Gastrocnemius medialis (tissue), 4 donors: ENCODE measurements at regions not wholly inside any gene's neighbourhood (a gene's known extent, or its start where the extent isn't known, plus 50 kb on each side); places are given as distances from the start of the nearest gene placed in this dataset.

Experiments
- ATAC-seq, 2 donors: fragments of 150-250 bp; one replicate each; pipeline ENCODE4 v1.9.1; 2016
- DNase-seq, 2 donors: peaks; one replicate each; pipeline ENCODE4 v3.0.0-alpha.2; 2019
- H3K27ac ChIP-seq, 4 donors: fragments of 200-600 bp; sonication (generic); 1 replicate in 1 of 4; 2 replicates in 3 of 4; pipeline ENCODE4 v1.5.1; 2016 to 2018; ENCODE audit warnings: mild to moderate bottlenecking in 2 of 4, moderate library complexity in 1 of 4
- H3K27me3 ChIP-seq, 3 donors: fragments of 200-600 bp; sonication (generic) in 2 of 3; 1 replicate in 1 of 3; 2 replicates in 2 of 3; pipeline versions ENCODE4 v1.5.1 to v1.6.0; 2016 to 2019; ENCODE audit warnings: mild to moderate bottlenecking in 1 of 3, moderate library complexity in 1 of 3
- H3K36me3 ChIP-seq, 2 donors: fragments of 200-600 bp; sonication (generic) in 1 of 2; one replicate each; pipeline ENCODE4 v1.5.1; 2017 to 2018
- H3K4me1 ChIP-seq, 2 donors: fragments of 200-600 bp; sonication (generic) in 1 of 2; one replicate each; pipeline ENCODE4 v1.5.1; 2016 to 2017; ENCODE audit warnings: mild to moderate bottlenecking in 2 of 2
- H3K4me3 ChIP-seq, 4 donors: fragments of 200-600 bp; sonication (generic) in 3 of 4; 1 replicate in 1 of 4; 2 replicates in 3 of 4; pipeline ENCODE4 v1.5.1; 2016 to 2019; ENCODE audit warnings: mild to moderate bottlenecking in 2 of 4
- H3K9me3 ChIP-seq, 3 donors: fragments of 200-600 bp; sonication (generic) in 2 of 3; 1 replicate in 1 of 3; 2 replicates in 2 of 3; pipeline ENCODE4 v1.5.1; 2016 to 2019
- POLR2A ChIP-seq, 2 donors: fragments of 450-650 bp; IDR thresholded peaks; one replicate each; pipeline ENCODE4 v1.6.1; 2017; ENCODE audit warnings: antibody characterized with exemption in 2 of 2, mild to moderate bottlenecking in 2 of 2, moderate library complexity in 2 of 2
- in situ Hi-C, 4 donors: fragments of 200-750 bp; cut with MboI; loops; one replicate each; pipeline versions ENCODE4 v1.15.0 to v1.8.0; 2017; ENCODE audit warnings: low sequenced_read_pairs in 4 of 4
- intact Hi-C: fragments of 100-400 bp; cut with DNase I; formaldehyde crosslinking; loops from one replicate; pipeline ENCODE4 v1.15.1; 2023; ENCODE audit warnings: low total_unique reads
- TF ChIP-seq, protein P1 (sequence below), 5 experiments: fragments of 450-650 bp in 3 of 5; fragments of 200-600 bp in 2 of 5; sonication (generic) in 2 of 5; IDR thresholded peaks in 4 of 5; conservative IDR thresholded peaks in 1 of 5; 1 replicate in 4 of 5; 2 replicates in 1 of 5; pipeline ENCODE4 v1.5.1; 2016 to 2019; ENCODE audit warnings: antibody characterized with exemption in 5 of 5, mild to moderate bottlenecking in 3 of 5, moderate library complexity in 3 of 5

DNA sequence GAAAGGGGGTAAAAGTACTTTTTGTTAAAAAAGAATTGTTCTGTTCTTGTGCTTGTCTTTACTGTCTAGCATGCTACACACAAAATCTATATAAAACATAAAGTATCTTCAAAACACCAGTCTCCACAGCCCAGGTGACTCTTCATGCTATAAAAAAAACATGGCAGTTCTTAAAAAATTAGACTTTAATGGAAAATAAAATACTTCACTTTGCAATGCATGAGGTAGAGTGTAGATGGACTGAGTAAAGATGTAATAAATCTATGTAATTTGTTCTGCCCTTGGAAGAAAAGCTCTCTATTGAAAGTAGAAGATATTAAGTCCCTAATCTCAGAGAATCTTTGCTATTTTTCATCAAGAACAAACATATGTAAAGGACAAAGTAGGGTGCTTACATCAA is 425.4 kb downstream of the NOVA1 start:
- TF ChIP-seq POLR2A (IDR thresholded peaks at IDR 0.05): no peak
- TF ChIP-seq, protein P1, sequence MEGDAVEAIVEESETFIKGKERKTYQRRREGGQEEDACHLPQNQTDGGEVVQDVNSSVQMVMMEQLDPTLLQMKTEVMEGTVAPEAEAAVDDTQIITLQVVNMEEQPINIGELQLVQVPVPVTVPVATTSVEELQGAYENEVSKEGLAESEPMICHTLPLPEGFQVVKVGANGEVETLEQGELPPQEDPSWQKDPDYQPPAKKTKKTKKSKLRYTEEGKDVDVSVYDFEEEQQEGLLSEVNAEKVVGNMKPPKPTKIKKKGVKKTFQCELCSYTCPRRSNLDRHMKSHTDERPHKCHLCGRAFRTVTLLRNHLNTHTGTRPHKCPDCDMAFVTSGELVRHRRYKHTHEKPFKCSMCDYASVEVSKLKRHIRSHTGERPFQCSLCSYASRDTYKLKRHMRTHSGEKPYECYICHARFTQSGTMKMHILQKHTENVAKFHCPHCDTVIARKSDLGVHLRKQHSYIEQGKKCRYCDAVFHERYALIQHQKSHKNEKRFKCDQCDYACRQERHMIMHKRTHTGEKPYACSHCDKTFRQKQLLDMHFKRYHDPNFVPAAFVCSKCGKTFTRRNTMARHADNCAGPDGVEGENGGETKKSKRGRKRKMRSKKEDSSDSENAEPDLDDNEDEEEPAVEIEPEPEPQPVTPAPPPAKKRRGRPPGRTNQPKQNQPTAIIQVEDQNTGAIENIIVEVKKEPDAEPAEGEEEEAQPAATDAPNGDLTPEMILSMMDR (IDR thresholded peaks at IDR 0.05 in 4 of 5, conservative IDR thresholded peaks at IDR 0.05 in 1 of 5): no peak
- Histone ChIP-seq H3K27ac (no peak overlapping the region), H3K27me3 (no peaks in the 10 kb centered on the region), H3K4me3 (no peak overlapping the region), H3K9me3 (no peaks in the 10 kb centered on the region), H3K36me3 (no peaks in the 10 kb centered on the region), H3K4me1 (no peaks in the 10 kb centered on the region)
- no peak for DNase-seq
- ATAC-seq: no peak
- intact Hi-C loops (no loop called here), in situ Hi-C loops (no loop called here)

DNA sequence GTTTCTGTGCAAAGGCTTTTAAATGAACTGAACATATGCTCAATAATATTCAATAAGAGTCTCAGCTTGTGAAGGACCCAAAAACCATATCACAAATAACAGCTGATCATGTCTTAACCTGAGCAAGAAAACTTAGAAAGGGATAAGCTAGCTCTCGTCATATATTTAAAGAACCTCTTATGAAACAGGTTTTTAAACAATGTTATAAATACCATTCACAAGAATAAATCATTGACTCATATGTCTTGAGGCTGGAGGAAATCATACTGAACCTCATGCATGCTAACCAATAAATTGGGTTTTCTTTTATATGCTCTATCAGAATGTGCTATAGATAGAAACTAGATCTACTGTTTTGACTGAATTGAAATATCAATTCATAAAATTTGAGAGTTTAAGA is 426.9 kb downstream of the NOVA1 start:
- Histone ChIP-seq H3K4me3 (no peak overlapping the region), H3K27me3 (no peaks in the 10 kb centered on the region), H3K4me1 (no peaks in the 10 kb centered on the region), H3K36me3 (no peaks in the 10 kb centered on the region), H3K27ac (no peak overlapping the region), H3K9me3 (no peaks in the 10 kb centered on the region)
- intact Hi-C loops (no loop called here), in situ Hi-C loops (no loop called here)
- TF ChIP-seq, protein P1 (IDR thresholded peaks at IDR 0.05 in 4 of 5, conservative IDR thresholded peaks at IDR 0.05 in 1 of 5): no peak
- TF ChIP-seq POLR2A (IDR thresholded peaks at IDR 0.05): no peak
- ATAC-seq (no peak), DNase-seq (no peak)

DNA sequence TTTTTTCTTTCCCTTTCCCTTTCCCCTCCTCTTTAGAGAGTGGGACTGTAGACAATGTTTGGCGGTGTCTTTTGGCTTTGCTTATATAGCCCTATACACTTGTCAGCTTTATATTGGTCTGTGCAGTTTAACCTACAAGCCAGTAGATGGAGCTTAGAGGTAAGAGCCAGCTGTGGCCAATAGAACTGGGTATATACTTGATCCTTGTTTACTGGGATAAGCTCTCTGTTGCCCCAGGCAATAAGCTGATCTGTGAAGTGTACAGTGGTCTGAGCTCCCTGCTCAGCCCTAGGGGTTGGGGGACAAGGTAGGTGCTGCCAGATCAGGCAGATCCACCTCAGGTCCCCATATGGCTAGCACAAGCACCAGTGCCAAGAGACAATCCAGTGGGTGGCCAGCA is 434.1 kb downstream of the NOVA1 start:
- no peaks in the 10 kb centered on the region for H3K4me1 ChIP-seq
- no peaks in the 10 kb centered on the region for H3K36me3 ChIP-seq
- TF ChIP-seq, protein P1 (IDR thresholded peaks at IDR 0.05 in 4 of 5, conservative IDR thresholded peaks at IDR 0.05 in 1 of 5): no peak
- no peak for TF ChIP-seq POLR2A (IDR thresholded peaks at IDR 0.05)
- no peaks in the 10 kb centered on the region for H3K9me3 ChIP-seq
- intact Hi-C loops: no loop called here
- in situ Hi-C loops: no loop called here
- no peak overlapping the region for H3K4me3 ChIP-seq
- ATAC-seq (no peak), DNase-seq (no peak)
- H3K27me3 ChIP-seq: no peaks in the 10 kb centered on the region
- no peak overlapping the region for H3K27ac ChIP-seq

DNA sequence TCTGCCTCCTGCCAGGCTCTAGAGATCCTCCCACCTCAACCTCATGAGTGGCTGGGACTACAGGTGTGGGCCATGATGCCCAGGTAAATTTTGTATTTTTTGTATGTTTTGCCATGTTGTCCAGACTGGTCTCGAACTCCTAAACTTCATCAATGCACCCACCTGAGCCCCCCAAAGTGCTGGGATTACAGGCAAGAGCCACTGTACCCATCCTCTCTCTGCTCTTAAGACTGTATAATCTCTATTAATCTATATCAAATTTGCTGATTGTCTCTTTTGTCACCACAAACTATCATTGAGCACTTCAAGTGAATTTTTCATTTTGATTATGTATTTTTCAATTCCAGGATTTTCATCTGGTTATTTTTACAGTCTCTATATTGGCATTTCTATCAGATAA is 440.3 kb downstream of the NOVA1 start:
- H3K36me3 ChIP-seq: no peaks in the 10 kb centered on the region
- ATAC-seq (no peak), DNase-seq (no peak)
- no peaks in the 10 kb centered on the region for H3K27me3 ChIP-seq
- no peak overlapping the region for H3K4me3 ChIP-seq
- intact Hi-C loops (no loop called here), in situ Hi-C loops (no loop called here)
- TF ChIP-seq POLR2A (IDR thresholded peaks at IDR 0.05): no peak
- TF ChIP-seq, protein P1 (IDR thresholded peaks at IDR 0.05 in 4 of 5, conservative IDR thresholded peaks at IDR 0.05 in 1 of 5): no peak
- no peaks in the 10 kb centered on the region for H3K4me1 ChIP-seq
- no peak overlapping the region for H3K27ac ChIP-seq
- no peaks in the 10 kb centered on the region for H3K9me3 ChIP-seq

DNA sequence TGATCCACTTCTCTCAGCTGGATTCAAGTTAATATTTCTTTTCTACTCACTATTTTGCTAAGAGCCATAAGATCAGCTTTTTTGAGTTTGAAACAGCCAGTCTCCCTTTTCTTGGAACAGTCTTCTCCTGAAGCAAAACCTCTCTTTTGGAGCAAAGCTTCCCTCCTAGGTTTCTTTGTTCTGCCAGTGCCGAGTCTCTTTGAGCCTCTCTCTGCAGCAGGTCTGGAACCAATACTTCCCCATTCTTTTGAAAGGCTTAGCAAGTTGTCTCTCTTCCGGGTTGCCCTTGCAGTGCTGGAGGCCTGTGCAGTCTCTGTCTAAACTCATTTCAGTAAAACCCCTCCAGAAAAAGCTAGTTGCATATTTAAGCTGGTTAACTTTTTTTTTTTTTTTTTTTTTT is 454.8 kb downstream of the NOVA1 start:
- ATAC-seq (no peak), DNase-seq (no peak)
- in situ Hi-C loops: no loop called here
- Histone ChIP-seq H3K27me3 (no peaks in the 10 kb centered on the region), H3K4me3 (no peak overlapping the region), H3K9me3 (no peaks in the 10 kb centered on the region), H3K27ac (no peak overlapping the region), H3K36me3 (no peaks in the 10 kb centered on the region), H3K4me1 (no peaks in the 10 kb centered on the region)
- no peak for TF ChIP-seq POLR2A (IDR thresholded peaks at IDR 0.05)
- TF ChIP-seq, protein P1 (IDR thresholded peaks at IDR 0.05 in 4 of 5, conservative IDR thresholded peaks at IDR 0.05 in 1 of 5): no peak
- intact Hi-C loops: no loop called here
